ENCODE measurements at regions not wholly inside any gene's neighbourhood (a gene's known extent, or its start where the extent isn't known, plus 50 kb on each side); places are given as distances from the start of the nearest gene placed in this dataset.
"Not testable (repeated sequence)": the region's sequence is repeated elsewhere in the genome, so short reads cannot be mapped to it uniquely, and the experiment has no call there.

DNA sequence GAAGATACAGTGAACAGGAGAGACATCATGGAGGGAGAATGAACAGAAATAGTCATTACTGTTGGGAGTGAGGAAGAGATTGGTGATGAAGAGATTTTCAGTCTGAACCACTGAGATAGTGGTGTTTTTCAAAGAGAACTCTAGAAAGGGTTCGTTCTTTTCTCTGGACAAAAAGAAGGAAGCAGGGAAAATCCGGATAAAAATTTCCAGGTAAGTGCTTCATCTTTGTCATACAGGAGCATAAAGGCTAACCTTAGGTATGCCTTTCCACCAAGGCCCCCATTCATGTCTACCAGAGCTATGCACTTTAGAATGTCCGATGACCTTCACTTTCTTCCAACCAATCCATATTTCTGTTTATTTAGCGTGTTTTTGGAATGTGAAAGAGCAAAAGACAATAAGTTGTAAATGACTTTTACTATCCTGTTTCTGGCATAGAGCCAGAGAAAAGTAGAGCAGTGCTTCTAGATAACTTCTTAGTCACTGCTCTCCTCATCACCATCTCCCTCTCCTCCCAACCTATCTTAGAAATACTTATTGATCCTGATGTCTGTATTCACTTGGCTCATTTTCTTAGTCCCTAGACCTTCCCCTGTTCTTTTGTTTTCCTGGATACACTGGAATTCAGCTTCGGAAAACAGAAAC, 116.5 kb downstream of the TTC6 start:
- H3K4me3 ChIP-seq (ENCODE audit: low read depth, low read length): no peak overlapping the region
- no peak for TF ChIP-seq CTCF (conservative IDR thresholded peaks at IDR 0.05; ENCODE audit: low read depth, low read length)
- no peak for DNase-seq (ENCODE audit: low read depth)

GRCh38 chr14:37712476-37712860, 117.0 kb downstream of the TTC6 start:
- DNase-seq (ENCODE audit: low read depth); H3K4me3 ChIP-seq (ENCODE audit: low read depth, low read length): not testable (repeated sequence)

GRCh38 chr14:37712976-37713431, 117.6 kb downstream of the TTC6 start:
- no peak for DNase-seq (ENCODE audit: low read depth)
- no peak overlapping the region for H3K4me3 ChIP-seq (ENCODE audit: low read depth, low read length)
- TF ChIP-seq CTCF (conservative IDR thresholded peaks at IDR 0.05; ENCODE audit: low read depth, low read length): no peak

DNA sequence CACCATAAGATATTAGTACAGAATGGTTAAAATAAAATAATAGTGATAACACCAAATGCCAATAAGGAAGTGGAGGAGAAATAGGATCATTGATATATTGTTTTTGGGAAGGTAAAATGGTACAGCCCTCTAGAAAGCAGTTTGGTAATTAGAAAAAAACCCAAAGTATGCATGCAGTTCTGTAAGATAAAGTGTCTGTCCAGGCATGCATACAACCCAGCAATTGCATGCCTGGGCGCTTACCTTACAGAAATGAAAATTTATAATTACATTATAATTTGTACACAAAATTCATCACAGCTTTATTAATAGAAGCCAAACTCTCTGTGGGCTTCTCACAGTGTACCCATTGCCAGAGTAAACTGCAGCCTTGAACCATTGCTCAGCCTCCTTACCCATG, 124.7 kb downstream of the TTC6 start:
- no peak for DNase-seq (ENCODE audit: low read depth)
- H3K4me3 ChIP-seq (ENCODE audit: low read depth, low read length): no peak overlapping the region
- no peak for TF ChIP-seq CTCF (conservative IDR thresholded peaks at IDR 0.05; ENCODE audit: low read depth, low read length)

- TF ChIP-seq CTCF (conservative IDR thresholded peaks at IDR 0.05; ENCODE audit: low read depth, low read length): no peak
- DNase-seq (ENCODE audit: low read depth): peak; percentile 92
- no peak overlapping the region for H3K4me3 ChIP-seq (ENCODE audit: low read depth, low read length)
These were observed 126.7 kb downstream of the TTC6 start for GRCh38 chr14:37721976-37722659.

GRCh38 chr14:37723515-37723914, 128.1 kb downstream of the TTC6 start:
- TF ChIP-seq CTCF (conservative IDR thresholded peaks at IDR 0.05; ENCODE audit: low read depth, low read length): no peak
- no peak overlapping the region for H3K4me3 ChIP-seq (ENCODE audit: low read depth, low read length)
- DNase-seq (ENCODE audit: low read depth): no peak

DNA sequence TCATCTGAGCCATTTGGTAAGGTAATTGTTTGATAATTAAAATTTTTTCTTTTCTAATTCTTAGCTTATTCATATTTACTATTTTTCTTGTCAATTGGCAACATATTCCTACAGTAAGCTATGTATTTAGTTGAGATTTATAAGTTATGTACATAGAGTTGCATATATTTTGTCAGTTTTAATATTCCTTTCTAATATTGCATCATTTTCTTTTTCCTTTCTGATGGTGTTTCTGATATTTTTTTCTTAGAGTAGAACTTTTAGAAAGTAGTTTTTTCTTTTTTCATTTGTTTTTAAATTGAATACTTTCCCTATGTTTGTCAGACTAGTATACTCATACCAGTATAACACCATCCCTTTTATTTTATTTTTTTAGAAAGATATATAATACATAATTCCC, 131.3 kb downstream of the TTC6 start:
- H3K4me3 ChIP-seq (ENCODE audit: low read depth, low read length): no peak overlapping the region
- no peak for TF ChIP-seq CTCF (conservative IDR thresholded peaks at IDR 0.05; ENCODE audit: low read depth, low read length)

More for the DNA sequence above, 131.3 kb downstream of the TTC6 start:
- DNase-seq (ENCODE audit: low read depth): no peak
